ENCODE measurements at regions not wholly inside any gene's neighbourhood (a gene's known extent, or its start where the extent isn't known, plus 50 kb on each side); places are given as distances from the start of the nearest gene placed in this dataset.

GRCh38 chr10:78312197-78313047, 278.8 kb downstream of the RPS24 start:
- H3K27ac Mint-ChIP-seq = no peak overlapping the region
- DNase-seq (no peak), ATAC-seq (no peak)
- H3K27me3 Mint-ChIP-seq = no peaks in the 10 kb centered on the region
- no peaks in the 10 kb centered on the region for H3K4me1 Mint-ChIP-seq
- no peaks in the 10 kb centered on the region for H3K9me3 Mint-ChIP-seq
- H3K4me3 Mint-ChIP-seq = no peak overlapping the region
- H3K36me3 Mint-ChIP-seq (ENCODE audit: low read depth) = no peaks in the 10 kb centered on the region

GRCh38 chr10:78313048-78313381, 279.4 kb downstream of the RPS24 start:
- Mint-ChIP-seq H3K4me3 (no peak overlapping the region), H3K36me3 (ENCODE audit: low read depth) (no peaks in the 10 kb centered on the region), H3K27ac (no peak overlapping the region), H3K4me1 (no peaks in the 10 kb centered on the region), H3K9me3 (no peaks in the 10 kb centered on the region), H3K27me3 (no peaks in the 10 kb centered on the region)
- DNase-seq (no peak), ATAC-seq (no peak)

- Mint-ChIP-seq H3K9me3 (no peaks in the 10 kb centered on the region), H3K27ac (no peak overlapping the region)
- no peak for ATAC-seq
Measured at GRCh38 chr10:78313636-78314035, 280.0 kb downstream of the RPS24 start.

GRCh38 chr10:78314651-78315050, 281.0 kb downstream of the RPS24 start:
- H3K4me1 Mint-ChIP-seq = no peaks in the 10 kb centered on the region
- H3K4me3 Mint-ChIP-seq = no peak overlapping the region
- H3K36me3 Mint-ChIP-seq (ENCODE audit: low read depth) = no peaks in the 10 kb centered on the region
- no peak overlapping the region for H3K27ac Mint-ChIP-seq
- DNase-seq (no peak), ATAC-seq (no peak)
- no peaks in the 10 kb centered on the region for H3K9me3 Mint-ChIP-seq
- no peaks in the 10 kb centered on the region for H3K27me3 Mint-ChIP-seq

More at GRCh38 chr10:78313636-78314035, 280.0 kb downstream of the RPS24 start:
- no peaks in the 10 kb centered on the region for H3K4me1 Mint-ChIP-seq
- no peaks in the 10 kb centered on the region for H3K36me3 Mint-ChIP-seq (ENCODE audit: low read depth)
- H3K27me3 Mint-ChIP-seq = no peaks in the 10 kb centered on the region
- H3K4me3 Mint-ChIP-seq = no peak overlapping the region
- no peak for DNase-seq

GRCh38 chr10:78316451-78316931, 282.8 kb downstream of the RPS24 start:
- DNase-seq (no peak), ATAC-seq (no peak)
- H3K27me3 Mint-ChIP-seq = no peaks in the 10 kb centered on the region
- no peaks in the 10 kb centered on the region for H3K9me3 Mint-ChIP-seq
- H3K4me1 Mint-ChIP-seq = no peaks in the 10 kb centered on the region
- no peak overlapping the region for H3K4me3 Mint-ChIP-seq
- no peaks in the 10 kb centered on the region for H3K36me3 Mint-ChIP-seq (ENCODE audit: low read depth)
- no peak overlapping the region for H3K27ac Mint-ChIP-seq

- ATAC-seq (no peak), DNase-seq (no peak)
- no peaks in the 10 kb centered on the region for H3K9me3 Mint-ChIP-seq
- H3K27ac Mint-ChIP-seq = no peak overlapping the region
- no peaks in the 10 kb centered on the region for H3K4me1 Mint-ChIP-seq
- H3K36me3 Mint-ChIP-seq (ENCODE audit: low read depth) = no peaks in the 10 kb centered on the region
- H3K27me3 Mint-ChIP-seq = no peaks in the 10 kb centered on the region
- H3K4me3 Mint-ChIP-seq = no peak overlapping the region
Measured at GRCh38 chr10:78318305-78318704, 284.6 kb downstream of the RPS24 start.

GRCh38 chr10:78319371-78319770, 285.7 kb downstream of the RPS24 start:
- Mint-ChIP-seq H3K27ac (no peak overlapping the region), H3K4me3 (no peak overlapping the region), H3K36me3 (ENCODE audit: low read depth) (no peaks in the 10 kb centered on the region), H3K27me3 (no peaks in the 10 kb centered on the region), H3K9me3 (no peaks in the 10 kb centered on the region), H3K4me1 (no peaks in the 10 kb centered on the region)
- ATAC-seq = no peak
- DNase-seq = no peak

GRCh38 chr10:78319841-78320240, 286.2 kb downstream of the RPS24 start:
- no peak overlapping the region for H3K27ac Mint-ChIP-seq
- ATAC-seq = no peak

GRCh38 chr10:78320506-78320905, 286.8 kb downstream of the RPS24 start:
- no peak for ATAC-seq
- H3K4me1 Mint-ChIP-seq = no peaks in the 10 kb centered on the region

More at GRCh38 chr10:78319841-78320240, 286.2 kb downstream of the RPS24 start:
- H3K9me3 Mint-ChIP-seq = peaks cover 4% of the 10 kb centered on the region
- H3K4me3 Mint-ChIP-seq = no peak overlapping the region
- no peaks in the 10 kb centered on the region for H3K4me1 Mint-ChIP-seq
- H3K27me3 Mint-ChIP-seq = no peaks in the 10 kb centered on the region
- no peaks in the 10 kb centered on the region for H3K36me3 Mint-ChIP-seq (ENCODE audit: low read depth)
- no peak for DNase-seq

GRCh38 chr10:78321000-78321399, 287.3 kb downstream of the RPS24 start:
- DNase-seq (no peak), ATAC-seq (no peak)
- peaks cover 1% of the 10 kb centered on the region for H3K36me3 Mint-ChIP-seq (ENCODE audit: low read depth)
- no peak overlapping the region for H3K27ac Mint-ChIP-seq
- H3K9me3 Mint-ChIP-seq = peaks cover 9% of the 10 kb centered on the region
- H3K4me1 Mint-ChIP-seq = no peaks in the 10 kb centered on the region
- no peak overlapping the region for H3K4me3 Mint-ChIP-seq
- H3K27me3 Mint-ChIP-seq = no peaks in the 10 kb centered on the region

More at GRCh38 chr10:78320506-78320905, 286.8 kb downstream of the RPS24 start:
- H3K4me3 Mint-ChIP-seq = no peak overlapping the region
- no peak for DNase-seq
- no peaks in the 10 kb centered on the region for H3K27me3 Mint-ChIP-seq
- no peak overlapping the region for H3K27ac Mint-ChIP-seq
- peaks cover 9% of the 10 kb centered on the region for H3K9me3 Mint-ChIP-seq
- no peaks in the 10 kb centered on the region for H3K36me3 Mint-ChIP-seq (ENCODE audit: low read depth)

GRCh38 chr10:78321500-78321899, 287.8 kb downstream of the RPS24 start:
- Mint-ChIP-seq H3K27me3 (no peaks in the 10 kb centered on the region), H3K4me3 (no peak overlapping the region), H3K36me3 (ENCODE audit: low read depth) (peaks cover 5% of the 10 kb centered on the region), H3K27ac (no peak overlapping the region), H3K9me3 (peaks cover 14% of the 10 kb centered on the region), H3K4me1 (no peaks in the 10 kb centered on the region)
- no peak for ATAC-seq
- DNase-seq = no peak

- DNase-seq = no peak
- H3K27me3 Mint-ChIP-seq = peaks cover 7% of the 10 kb centered on the region
- no peak overlapping the region for H3K4me3 Mint-ChIP-seq
- H3K27ac Mint-ChIP-seq = no peak overlapping the region
- H3K9me3 Mint-ChIP-seq = peaks cover 28% of the 10 kb centered on the region
- H3K4me1 Mint-ChIP-seq = no peaks in the 10 kb centered on the region
- peaks cover 5% of the 10 kb centered on the region for H3K36me3 Mint-ChIP-seq (ENCODE audit: low read depth)
- ATAC-seq = no peak
Measured at GRCh38 chr10:78326372-78326771, 292.7 kb downstream of the RPS24 start.

- Mint-ChIP-seq H3K36me3 (ENCODE audit: low read depth) (peaks cover 5% of the 10 kb centered on the region), H3K27me3 (peaks cover 8% of the 10 kb centered on the region), H3K9me3 (peaks cover 28% of the 10 kb centered on the region), H3K27ac (no peak overlapping the region), H3K4me3 (no peak overlapping the region), H3K4me1 (no peaks in the 10 kb centered on the region)
- ATAC-seq (no peak), DNase-seq (no peak)
Measured at GRCh38 chr10:78327778-78328591, 294.3 kb downstream of the RPS24 start.

- DNase-seq (no peak), ATAC-seq (no peak)
- no peak overlapping the region for H3K4me3 Mint-ChIP-seq
- H3K4me1 Mint-ChIP-seq = no peaks in the 10 kb centered on the region
- H3K9me3 Mint-ChIP-seq = peaks cover 28% of the 10 kb centered on the region
- H3K27ac Mint-ChIP-seq = no peak overlapping the region
- H3K36me3 Mint-ChIP-seq (ENCODE audit: low read depth) = peaks cover 5% of the 10 kb centered on the region
- peaks cover 8% of the 10 kb centered on the region for H3K27me3 Mint-ChIP-seq
Measured at GRCh38 chr10:78328592-78329404, 295.1 kb downstream of the RPS24 start.

Measured in activated naive CD8-positive, alpha-beta T cell treated with anti-CD3 and anti-CD28 coated beads, Interleukin-2, amount 50 U/mL, for 24 hours (primary cell).